NCI-H1694 (cell line): ENCODE measurements at regions not wholly inside any gene's neighbourhood (a gene's known extent, or its start where the extent isn't known, plus 50 kb on each side); places are given as distances from the start of the nearest gene placed in this dataset.
"Not testable (repeated sequence)": the region's sequence is repeated elsewhere in the genome, so short reads cannot be mapped to it uniquely, and the experiment has no call there.

Experiments used
- DNase-seq: peaks from one replicate; lab custom pipeline; 2025; lab: John Stamatoyannopoulos, UW

DNA sequence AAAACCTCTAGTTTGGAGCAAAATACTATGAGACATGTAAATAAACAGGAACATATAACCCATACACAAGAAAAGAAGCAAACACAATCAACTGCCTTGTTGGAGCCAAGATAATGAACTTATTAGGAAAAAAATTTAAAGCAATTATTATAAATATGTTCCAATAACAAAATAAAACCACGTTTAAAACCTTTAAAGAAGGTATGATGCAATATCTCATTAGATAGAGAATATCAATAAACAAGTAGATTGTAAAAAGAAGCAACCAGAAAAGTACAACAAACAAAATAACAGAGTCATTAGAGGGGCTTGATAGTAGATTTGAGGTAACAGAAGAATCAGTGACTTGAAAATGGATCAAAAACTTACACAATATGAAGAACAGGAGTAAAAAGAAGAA lies 327.0 kb upstream of the PCDH9 start:
- no peak for DNase-seq

- no peak for DNase-seq
Observed at GRCh38 chr13:67554746-67555452, 324.8 kb upstream of the PCDH9 start.

DNA sequence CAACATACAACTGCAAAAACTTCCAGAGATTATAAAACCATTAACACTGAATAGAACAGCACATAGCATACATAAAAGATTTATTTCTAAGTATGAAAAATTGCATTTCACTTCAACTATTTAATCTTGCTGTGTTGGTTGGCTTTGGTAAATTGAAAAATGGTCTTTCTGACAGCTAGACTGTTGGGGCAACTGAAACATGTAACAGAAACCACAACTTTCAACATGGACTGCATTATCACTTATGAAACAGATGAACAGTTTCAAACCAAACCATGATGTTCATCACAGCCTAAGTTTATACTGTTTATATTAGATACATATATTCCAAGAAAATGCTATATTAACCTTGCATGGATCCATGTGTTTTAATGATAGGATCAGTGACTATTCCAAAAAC lies 324.1 kb upstream of the PCDH9 start:
- DNase-seq = no peak

DNA sequence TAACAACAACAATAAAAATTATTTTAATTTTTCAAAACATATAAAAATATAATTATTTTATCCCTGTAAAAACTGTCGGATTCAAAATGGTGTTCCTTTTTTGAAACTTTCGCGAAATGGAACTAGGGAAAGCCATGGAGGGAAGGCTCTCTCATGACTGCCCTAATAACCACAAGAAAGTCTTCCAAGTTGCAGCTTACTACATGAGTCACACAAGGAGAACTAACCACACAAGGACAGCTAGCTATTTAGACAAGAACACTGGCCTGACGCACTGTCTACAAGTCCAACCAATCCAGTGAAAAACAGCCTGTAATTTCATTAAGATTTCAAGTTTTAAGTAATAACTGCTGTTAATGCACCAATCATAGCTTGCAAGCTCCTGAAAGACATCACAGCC lies 319.2 kb upstream of the PCDH9 start:
- DNase-seq = no peak

DNA sequence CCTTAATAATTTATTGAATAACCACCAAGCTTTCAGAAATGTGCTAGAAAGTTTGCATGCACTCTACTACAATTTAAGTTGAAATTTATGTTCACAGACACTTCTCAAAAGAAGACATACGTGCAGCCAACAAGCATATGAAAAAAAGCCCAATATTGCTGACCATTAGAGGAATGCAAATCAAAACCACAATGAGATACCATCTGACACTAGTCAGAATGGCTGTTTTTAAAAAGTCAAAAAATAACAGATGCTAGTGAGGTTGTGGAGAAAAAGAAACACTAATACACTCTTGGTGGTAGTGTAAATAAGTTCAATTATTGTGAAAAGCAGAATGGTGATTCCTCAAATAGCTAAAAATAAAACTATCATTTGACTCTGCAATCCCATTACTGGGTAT lies 308.8 kb upstream of the PCDH9 start:
- no peak for DNase-seq

DNA sequence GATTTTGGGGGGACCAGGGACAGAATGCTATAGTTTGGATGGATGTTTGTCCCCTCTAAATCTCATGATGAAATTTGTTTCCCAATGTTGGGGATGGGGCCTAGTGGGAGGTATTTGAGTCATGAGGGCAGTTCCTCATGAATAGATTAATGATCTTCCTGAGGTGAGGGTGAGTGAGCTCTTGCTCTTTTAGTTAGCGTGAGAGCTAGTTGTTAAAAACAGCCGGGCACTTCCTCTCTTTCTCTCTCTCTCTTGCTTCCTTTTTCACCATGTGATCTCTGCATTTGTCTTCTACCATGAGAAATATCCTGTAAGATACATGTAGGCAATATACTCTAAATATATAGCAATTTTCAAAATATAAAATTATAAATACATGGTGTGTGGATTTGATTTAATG lies 290.8 kb upstream of the PCDH9 start:
- no peak for DNase-seq

DNA sequence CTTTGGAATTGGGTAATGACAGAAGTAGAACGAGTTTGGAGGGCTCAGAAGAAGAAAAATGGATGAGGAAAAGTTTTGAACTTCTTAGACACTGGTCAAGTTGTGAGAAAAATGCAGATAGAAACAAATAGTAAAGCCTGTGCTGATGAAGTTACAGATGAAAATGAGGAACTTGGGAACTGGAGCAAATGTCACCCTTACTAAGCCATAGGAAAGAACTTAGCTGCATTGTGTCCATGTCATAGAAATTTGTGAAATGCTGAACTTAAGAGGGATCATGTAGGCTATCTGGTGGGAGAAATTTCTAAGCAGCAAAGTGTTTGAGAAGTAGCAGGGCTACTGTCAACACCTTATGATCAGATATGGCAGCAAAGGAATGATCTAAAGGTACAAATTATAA lies 289.2 kb upstream of the PCDH9 start:
- DNase-seq = no peak

- no peak for DNase-seq
Observed at GRCh38 chr13:67518785-67519184, 288.6 kb upstream of the PCDH9 start.

DNA sequence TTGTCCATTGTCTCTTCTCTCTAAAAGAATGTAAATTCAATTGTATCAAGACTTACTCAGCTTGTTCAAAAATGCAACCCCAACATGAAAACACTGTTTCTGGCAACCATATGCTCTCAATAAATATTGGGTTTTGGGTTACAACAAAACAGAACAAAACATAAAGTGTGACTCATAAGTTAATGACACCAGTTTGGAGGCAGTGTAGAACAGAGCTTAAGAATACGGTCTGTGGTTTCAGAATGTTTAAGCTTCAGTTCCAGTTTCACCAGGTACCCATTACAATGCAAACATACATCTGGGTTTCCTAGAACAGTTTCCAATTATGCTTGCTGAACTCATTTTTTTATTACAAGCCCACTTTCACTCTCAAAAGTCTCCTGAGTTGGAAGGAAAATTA lies 285.8 kb upstream of the PCDH9 start:
- no peak for DNase-seq

GRCh38 chr13:67509018-67509417 lies 278.9 kb upstream of the PCDH9 start:
- DNase-seq = no peak

GRCh38 chr13:67508275-67508674 lies 278.1 kb upstream of the PCDH9 start:
- not testable (repeated sequence) for DNase-seq

DNA sequence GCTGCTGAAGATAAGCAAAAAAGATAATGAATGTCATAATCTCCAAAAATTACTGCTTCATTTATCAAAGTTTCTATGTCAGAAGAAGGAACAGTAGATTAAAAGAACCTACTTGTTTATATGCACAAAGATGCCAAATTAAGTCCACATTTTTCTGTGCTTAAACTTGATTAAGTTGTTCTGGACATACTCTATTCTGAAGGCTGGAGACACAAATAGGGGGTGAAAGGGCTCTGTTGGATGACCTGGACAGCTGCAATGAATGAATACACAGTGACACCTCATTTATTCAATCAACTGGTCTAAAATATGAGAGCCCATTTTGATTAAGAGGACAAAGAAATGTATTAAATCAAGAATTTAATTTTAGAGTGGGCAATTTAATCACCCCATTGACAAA lies 276.3 kb upstream of the PCDH9 start:
- no peak for DNase-seq

- DNase-seq = no peak
Observed at GRCh38 chr13:67505376-67505775, 275.2 kb upstream of the PCDH9 start.

DNA sequence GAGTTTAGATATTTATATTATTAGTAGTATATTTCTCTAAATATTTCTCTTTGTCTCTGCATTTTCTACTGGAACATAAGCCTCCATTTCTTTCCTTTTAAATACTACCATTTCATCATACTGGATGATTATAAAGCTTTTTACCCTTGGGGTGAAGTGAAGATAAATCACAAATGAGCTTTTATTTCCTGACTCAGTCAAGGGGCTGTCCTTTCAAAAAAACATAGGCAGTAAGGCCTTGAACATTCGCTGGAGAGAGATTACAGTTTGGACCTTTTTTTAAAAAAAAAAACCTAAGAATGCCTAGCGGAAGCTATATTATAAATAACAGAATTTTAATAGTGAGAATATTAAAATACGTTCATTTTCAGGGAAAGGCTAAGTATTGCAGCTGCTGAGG lies 268.8 kb upstream of the PCDH9 start:
- DNase-seq = no peak

DNA sequence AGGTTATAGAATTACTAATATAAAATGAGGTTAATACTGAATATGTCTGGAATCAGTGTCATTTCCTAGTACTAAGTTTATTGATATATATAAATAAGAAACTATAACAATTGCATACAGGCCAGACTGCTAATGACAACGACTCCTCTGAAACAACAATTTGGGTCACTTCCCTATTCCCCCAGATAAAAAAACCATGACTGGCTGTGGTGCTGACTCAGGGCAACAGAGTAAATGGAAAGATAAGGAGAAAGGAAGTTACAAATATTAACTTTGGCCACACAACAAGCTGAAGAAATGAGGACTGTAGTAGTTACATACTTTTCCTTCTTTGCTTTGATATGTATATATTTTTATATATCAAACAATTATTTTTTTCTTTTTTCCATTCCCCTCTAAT lies 263.7 kb upstream of the PCDH9 start:
- DNase-seq = no peak

- DNase-seq = no peak
Observed at GRCh38 chr13:67489016-67489415, 258.9 kb upstream of the PCDH9 start.

DNA sequence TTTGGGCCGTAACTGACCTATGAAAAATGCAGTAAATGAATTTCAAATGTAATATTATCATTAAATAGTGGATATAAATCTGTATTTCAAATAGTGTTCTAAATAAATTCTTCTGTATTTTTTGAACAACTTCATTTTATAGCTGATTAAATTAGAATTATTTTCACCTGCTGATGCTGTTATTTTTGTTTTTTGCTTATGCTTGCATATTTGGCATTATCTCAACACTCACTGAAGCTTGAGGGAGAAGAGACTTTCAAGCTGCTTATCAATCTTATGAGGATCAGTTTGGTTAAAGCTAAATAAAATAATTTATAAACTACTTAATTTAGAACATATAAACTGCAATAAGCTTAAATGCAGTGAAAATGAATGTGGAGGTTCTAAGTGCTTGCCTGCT lies 251.3 kb upstream of the PCDH9 start:
- DNase-seq = no peak

DNA sequence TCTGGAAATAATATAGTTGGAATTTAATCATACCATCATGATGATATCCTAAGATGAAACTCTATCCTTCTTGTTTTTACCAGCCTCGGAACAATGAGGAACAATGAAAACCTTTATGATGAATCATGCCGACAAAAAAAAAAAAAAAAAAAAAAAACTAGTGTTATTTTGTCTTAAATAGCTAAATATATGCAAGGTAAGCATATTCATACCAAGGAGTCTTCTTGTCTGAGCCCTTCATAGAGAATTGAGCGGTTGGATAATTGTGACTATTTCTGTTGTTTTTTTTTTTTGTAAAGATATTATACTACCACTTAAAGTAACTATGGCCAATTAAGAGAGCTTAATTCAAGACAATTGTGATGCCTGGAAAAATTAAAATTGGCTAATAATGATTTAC lies 244.0 kb upstream of the PCDH9 start:
- DNase-seq = no peak

DNA sequence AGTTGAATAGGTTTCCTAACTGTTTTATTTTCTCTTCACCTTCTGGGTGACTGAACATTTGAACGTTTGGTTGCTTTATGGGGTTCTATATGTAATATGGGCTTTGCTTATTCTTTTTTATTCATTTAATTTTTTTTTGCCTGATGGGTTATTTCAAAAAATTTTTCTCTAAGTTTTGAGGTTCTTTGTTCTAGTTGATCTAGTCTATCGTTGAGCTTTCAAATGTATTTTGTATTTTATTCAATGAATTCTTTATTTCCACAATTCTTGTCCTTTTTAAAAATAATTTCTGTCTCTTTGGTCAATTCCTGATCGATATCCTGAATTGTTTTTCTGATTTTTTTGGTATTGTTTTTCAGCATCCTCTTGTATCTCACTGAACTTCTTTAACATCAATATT lies 239.5 kb upstream of the PCDH9 start:
- DNase-seq = no peak

DNA sequence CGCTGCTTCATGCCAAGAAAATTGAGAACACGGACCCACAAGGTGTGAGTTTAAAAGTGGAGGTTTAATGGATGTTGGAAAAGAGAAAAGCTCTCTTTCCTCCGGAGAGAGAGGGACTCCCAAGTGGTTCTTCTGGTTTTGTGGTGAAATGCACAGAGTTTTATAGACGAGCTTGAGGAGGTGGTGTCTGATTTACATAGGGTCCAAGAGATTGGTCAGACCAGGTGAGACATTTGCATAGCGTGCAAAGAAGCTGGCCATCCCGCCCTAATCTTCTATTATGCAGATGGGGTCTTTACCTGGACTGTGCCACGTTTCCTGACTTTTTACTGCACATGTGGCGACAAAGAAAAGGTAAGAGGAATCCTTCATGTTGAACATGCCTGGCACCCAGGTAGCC lies 236.4 kb upstream of the PCDH9 start:
- no peak for DNase-seq

DNA sequence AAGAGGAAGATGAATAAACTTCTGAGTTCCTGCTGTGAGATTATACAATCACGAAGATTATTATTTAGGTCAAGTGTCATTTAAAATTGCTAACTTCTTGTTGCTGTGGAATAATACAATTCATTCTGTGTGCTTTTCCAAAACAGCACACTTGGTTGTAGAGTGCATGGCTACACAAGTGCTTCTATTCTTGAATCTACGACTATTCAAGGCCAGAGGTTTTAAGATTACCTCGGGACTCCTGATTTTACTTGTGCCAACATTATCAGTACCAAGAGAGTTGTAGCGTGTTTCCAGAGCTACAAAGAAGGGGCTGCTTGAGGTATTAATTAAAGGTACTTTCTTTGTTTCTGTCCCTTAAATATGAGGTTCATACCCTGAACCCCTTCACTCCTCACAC lies 234.0 kb upstream of the PCDH9 start:
- DNase-seq = no peak

GRCh38 chr13:67462098-67462497 lies 232.0 kb upstream of the PCDH9 start:
- DNase-seq = no peak

DNA sequence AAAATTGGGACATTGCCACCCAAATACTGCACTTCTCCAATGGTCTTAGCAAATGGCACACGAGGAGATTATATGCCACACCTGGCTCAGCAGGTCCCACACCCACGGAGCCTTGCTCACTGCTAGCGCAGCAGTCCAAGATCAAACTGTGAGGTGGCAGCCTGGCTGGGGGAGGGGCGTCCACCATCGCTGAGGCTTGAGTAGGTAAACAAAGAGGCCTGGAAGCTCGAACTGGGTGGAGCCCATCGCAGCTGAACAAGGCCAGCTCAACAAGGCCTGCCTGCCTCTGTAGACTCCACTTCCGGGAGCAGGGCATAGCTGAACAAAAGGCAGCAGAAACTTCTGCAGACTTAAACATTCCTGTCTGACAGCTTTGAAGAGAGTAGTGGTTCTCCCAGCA lies 222.4 kb upstream of the PCDH9 start:
- not testable (repeated sequence) for DNase-seq

- no peak for DNase-seq
Observed at GRCh38 chr13:67445436-67445835, 215.3 kb upstream of the PCDH9 start.

DNA sequence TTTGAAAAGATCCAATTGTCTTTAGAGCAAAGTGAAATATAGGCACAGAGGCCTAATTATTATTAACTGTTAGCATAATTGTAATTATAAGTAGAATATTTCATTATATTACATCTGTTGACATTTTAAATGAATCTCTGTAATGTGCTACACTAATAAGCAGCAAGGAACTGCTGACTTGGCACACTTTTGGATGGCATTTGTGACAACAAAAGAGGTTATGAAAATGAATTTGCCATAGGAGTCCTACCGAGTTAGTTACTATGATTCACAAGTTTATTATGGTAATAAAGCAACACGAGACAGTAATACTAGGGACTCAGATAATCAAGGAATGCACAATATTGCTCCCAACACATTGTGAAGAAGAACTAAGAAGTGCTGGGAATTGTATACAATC lies 213.8 kb upstream of the PCDH9 start:
- DNase-seq = no peak
